Liver (tissue), 8 donors: ENCODE measurements at regions not wholly inside any gene's neighbourhood (a gene's known extent, or its start where the extent isn't known, plus 50 kb on each side); places are given as distances from the start of the nearest gene placed in this dataset.

Experiments
- DNase-seq: peaks from one replicate; pipeline ENCODE4 v3.0.0-alpha.2; 2017; ENCODE audit warnings: low spot score
- H3K27ac ChIP-seq, 2 donors: one replicate each; pipeline ENCODE4 v1.7.0; 2013; ENCODE audit warnings: inconsistent platforms in 2 of 2, low read length in 2 of 2, control low read depth in 1 of 2, low read depth in 1 of 2, mild to moderate bottlenecking in 1 of 2
- H3K27me3 ChIP-seq, 4 donors: one replicate each; pipeline versions ENCODE4 v1.6.1 to v1.7.0; 2013; ENCODE audit warnings: low read length in 3 of 4, inconsistent platforms in 1 of 4, mild to moderate bottlenecking in 1 of 4, moderate library complexity in 1 of 4; ENCODE audit not compliant: control insufficient read depth in 4 of 4, insufficient read depth in 4 of 4
- H3K36me3 ChIP-seq, 4 donors: one replicate each; pipeline versions ENCODE4 v1.6.1 to v1.7.0; 2013; ENCODE audit warnings: low read length in 3 of 4, mild to moderate bottlenecking in 3 of 4, low read depth in 1 of 4, moderate library complexity in 1 of 4; ENCODE audit not compliant: control insufficient read depth in 4 of 4, insufficient read depth in 3 of 4
- H3K4me1 ChIP-seq, 4 donors: one replicate each; pipeline versions ENCODE4 v1.6.1 to v1.7.0; 2013; ENCODE audit warnings: low read length in 3 of 4, mild to moderate bottlenecking in 3 of 4, moderate library complexity in 1 of 4; ENCODE audit not compliant: control insufficient read depth in 4 of 4, insufficient read depth in 4 of 4
- H3K4me3 ChIP-seq, 3 donors: one replicate each; pipeline versions ENCODE4 v1.6.1 to v1.7.0; 2013; ENCODE audit warnings: low read length in 3 of 3, control low read depth in 1 of 3, low read depth in 1 of 3, mild to moderate bottlenecking in 1 of 3
- H3K9ac ChIP-seq, 2 donors: one replicate each; pipeline ENCODE4 v1.7.0; 2013; ENCODE audit warnings: low read length in 2 of 2, mild to moderate bottlenecking in 2 of 2, moderate library complexity in 2 of 2, control low read depth in 1 of 2, low read depth in 1 of 2
- H3K9me3 ChIP-seq, 4 donors: one replicate each; pipeline versions ENCODE4 v1.6.1 to v1.7.0; 2013; ENCODE audit warnings: low read length in 3 of 4; ENCODE audit not compliant: control insufficient read depth in 4 of 4
- ATF3 ChIP-seq: IDR thresholded peaks from 2 replicates; pipeline ENCODE4 v1.6.1; 2016; ENCODE audit warnings: antibody characterized with exemption
- CTCF ChIP-seq: fragments of 150-350 bp; IDR thresholded peaks from 2 replicates; pipeline ENCODE4 v1.5.1; 2017; ENCODE audit warnings: improper control_type of control experiment, low read depth, low read length; ENCODE audit not compliant: missing input control
- EGR1 ChIP-seq, 2 donors: IDR thresholded peaks; 2 replicates each; pipeline ENCODE4 v1.6.1; 2016 to 2018; ENCODE audit warnings: antibody characterized with exemption in 2 of 2, low read depth in 2 of 2
- FOXA1 ChIP-seq: IDR thresholded peaks from 2 replicates; pipeline ENCODE4 v1.6.1; 2016; ENCODE audit warnings: antibody characterized with exemption
- FOXA2 ChIP-seq: IDR thresholded peaks from 2 replicates; pipeline ENCODE4 v1.6.1; 2016; ENCODE audit warnings: antibody characterized with exemption
- GABPA ChIP-seq, 2 donors: IDR thresholded peaks in 1 of 2; conservative IDR thresholded peaks in 1 of 2; 2 replicates each; pipeline ENCODE4 v1.6.1; 2016; ENCODE audit warnings: antibody characterized with exemption in 2 of 2, mild to moderate bottlenecking in 1 of 2, moderate library complexity in 1 of 2
- HNF4A ChIP-seq, 2 donors: conservative IDR thresholded peaks; 2 replicates each; pipeline ENCODE4 v1.6.1; 2016; ENCODE audit warnings: antibody characterized with exemption in 2 of 2, mild to moderate bottlenecking in 2 of 2
- HNF4G ChIP-seq: IDR thresholded peaks from 2 replicates; pipeline ENCODE4 v1.6.1; 2016; ENCODE audit warnings: antibody characterized with exemption
- JUND ChIP-seq, 2 donors: IDR thresholded peaks; 2 replicates each; pipeline ENCODE4 v1.6.1; 2016; ENCODE audit warnings: antibody characterized with exemption in 2 of 2
- MAX ChIP-seq: IDR thresholded peaks from 2 replicates; pipeline ENCODE4 v1.6.1; 2016; ENCODE audit warnings: antibody characterized with exemption
- NR2F2 ChIP-seq: IDR thresholded peaks from 2 replicates; pipeline ENCODE4 v1.6.1; 2016; ENCODE audit warnings: antibody characterized with exemption
- RAD21 ChIP-seq, 2 donors: IDR thresholded peaks; 2 replicates each; pipeline ENCODE4 v1.6.1; 2016; ENCODE audit warnings: antibody characterized with exemption in 2 of 2, mild to moderate bottlenecking in 2 of 2
- REST ChIP-seq: IDR thresholded peaks from 2 replicates; pipeline ENCODE4 v1.6.1; 2016; ENCODE audit warnings: antibody characterized with exemption, mild to moderate bottlenecking
- RXRA ChIP-seq, 2 donors: IDR thresholded peaks; 2 replicates each; pipeline ENCODE4 v1.6.1; 2017 to 2018; ENCODE audit warnings: antibody characterized with exemption in 2 of 2, mild to moderate bottlenecking in 1 of 2
- SP1 ChIP-seq: IDR thresholded peaks from 2 replicates; pipeline ENCODE4 v1.6.1; 2018; ENCODE audit warnings: antibody characterized with exemption, mild to moderate bottlenecking
- TAF1 ChIP-seq: conservative IDR thresholded peaks from 2 replicates; pipeline ENCODE4 v1.6.1; 2016; ENCODE audit warnings: antibody characterized with exemption, mild to moderate bottlenecking
- YY1 ChIP-seq: IDR thresholded peaks from 2 replicates; pipeline ENCODE4 v1.6.1; 2016; ENCODE audit warnings: antibody characterized with exemption, mild to moderate bottlenecking
- ZBTB33 ChIP-seq: IDR thresholded peaks from 2 replicates; pipeline ENCODE4 v1.6.1; 2016; ENCODE audit warnings: antibody characterized with exemption
- WGBS: extraction: QIAGEN DNeasy Blood & Tissue Kit; methylation state at CpG from one replicate; pipeline ENCODE4 v1.1.7; 2013; 5-methylcytosine and 5-hydroxymethylcytosine counted together
- donor health status: healthy.
- donor health status: healthy.
- donor health status: healthy.
- donor health status: healthy.
- donor health status: healthy.

GRCh38 chr2:217127744-217128143, 267.9 kb upstream of the TNP1 start:
- no peaks in the 10 kb centered on the region for H3K36me3 ChIP-seq
- no peak overlapping the region for H3K27ac ChIP-seq
- H3K27me3 ChIP-seq: peaks cover 0 to 2% (median 0%) of the 10 kb centered on the region in 4 donors
- no peaks in the 10 kb centered on the region for H3K9me3 ChIP-seq
- no peak overlapping the region for H3K9ac ChIP-seq
- no peaks in the 10 kb centered on the region for H3K4me1 ChIP-seq
- TF ChIP-seq EGR1 (IDR thresholded peaks at IDR 0.05; ENCODE audit: low read depth in 2 of 2) (no peak), SP1 (no peak)
- H3K4me3 ChIP-seq: no peak overlapping the region
- no peak for DNase-seq
- 95% methylated on average over 2 of the region's 2 CpGs for WGBS

GRCh38 chr2:217125014-217125413, 265.1 kb upstream of the TNP1 start:
- 75% methylated on average over 3 of the region's 3 CpGs for WGBS
- Histone ChIP-seq H3K9ac (no peak overlapping the region), H3K4me3 (no peak overlapping the region), H3K9me3 (no peaks in the 10 kb centered on the region), H3K27ac (no peak overlapping the region), H3K36me3 (no peaks in the 10 kb centered on the region), H3K27me3 (peaks cover 0 to 2% (median 0%) of the 10 kb centered on the region in 4 donors), H3K4me1 (no peaks in the 10 kb centered on the region)
- no peak for DNase-seq
- TF ChIP-seq JUND (IDR thresholded peaks at IDR 0.05) (no peak), EGR1 (IDR thresholded peaks at IDR 0.05; ENCODE audit: low read depth in 2 of 2) (no peak), HNF4A (conservative IDR thresholded peaks at IDR 0.05) (no peak), HNF4G (no peak), ZBTB33 (no peak), RAD21 (IDR thresholded peaks at IDR 0.05) (no peak), FOXA1 (no peak), MAX (no peak)

- peaks cover 0 to 2% (median 0%) of the 10 kb centered on the region in 4 donors for H3K27me3 ChIP-seq
- no peak overlapping the region for H3K4me3 ChIP-seq
- H3K4me1 ChIP-seq: no peaks in the 10 kb centered on the region
- no peak for DNase-seq
- no peaks in the 10 kb centered on the region for H3K9me3 ChIP-seq
- 85% methylated on average over 2 of the region's 2 CpGs for WGBS
- TF ChIP-seq RAD21 (IDR thresholded peaks at IDR 0.05) (no peak), TAF1 (no peak), NR2F2 (no peak), SP1 (no peak), FOXA2 (no peak), YY1 (no peak), RXRA (IDR thresholded peaks at IDR 0.05) (no peak), HNF4G (no peak), ZBTB33 (no peak), REST (no peak), JUND (IDR thresholded peaks at IDR 0.05) (no peak), CTCF (no peak), EGR1 (IDR thresholded peaks at IDR 0.05; ENCODE audit: low read depth in 2 of 2) (no peak), GABPA (IDR thresholded peaks at IDR 0.05 in 1 of 2, conservative IDR thresholded peaks at IDR 0.05 in 1 of 2) (no peak), MAX (no peak), HNF4A (conservative IDR thresholded peaks at IDR 0.05) (no peak), FOXA1 (no peak), ATF3 (no peak)
- no peak overlapping the region for H3K27ac ChIP-seq
- no peaks in the 10 kb centered on the region for H3K36me3 ChIP-seq
- H3K9ac ChIP-seq: no peak overlapping the region
Observed at GRCh38 chr2:217124050-217124449, 264.2 kb upstream of the TNP1 start.
